HG02642 (cell line): ENCODE measurements at regions not wholly inside any gene's neighbourhood (a gene's known extent, or its start where the extent isn't known, plus 50 kb on each side); places are given as distances from the start of the nearest gene placed in this dataset.
"Not testable (repeated sequence)": the region's sequence is repeated elsewhere in the genome, so short reads cannot be mapped to it uniquely, and the experiment has no call there.

Source experiments
- ATAC-seq: cut with Tn5 transposase; IDR thresholded peaks from one replicate; pipeline ENCODE4 v1.9.1; 2021; ENCODE audit warnings: mild to moderate bottlenecking; ENCODE audit not compliant: unreplicated experiment, poor library complexity

GRCh38 chr3:13198264-13198879 lies 125.1 kb upstream of the IQSEC1 start:
- ATAC-seq = no peak

- no peak for ATAC-seq
Observed at GRCh38 chr3:13197795-13198194, 124.6 kb upstream of the IQSEC1 start.

GRCh38 chr3:13197281-13197680 lies 124.1 kb upstream of the IQSEC1 start:
- ATAC-seq = no peak

- ATAC-seq = no peak
Observed at GRCh38 chr3:13195374-13195773, 122.1 kb upstream of the IQSEC1 start.

GRCh38 chr3:13194285-13195209 lies 121.3 kb upstream of the IQSEC1 start:
- ATAC-seq = no peak

- ATAC-seq = no peak
Observed at GRCh38 chr3:13193320-13194284, 120.4 kb upstream of the IQSEC1 start.

GRCh38 chr3:13192471-13193213 lies 119.4 kb upstream of the IQSEC1 start:
- ATAC-seq = no peak

- ATAC-seq = no peak
Observed at GRCh38 chr3:13191016-13191415, 117.8 kb upstream of the IQSEC1 start.

GRCh38 chr3:13190378-13190765 lies 117.1 kb upstream of the IQSEC1 start:
- no peak for ATAC-seq

- ATAC-seq = no peak
Observed at GRCh38 chr3:13189639-13190377, 116.6 kb upstream of the IQSEC1 start.

- no peak for ATAC-seq
Observed at GRCh38 chr3:13188975-13189374, 115.7 kb upstream of the IQSEC1 start.

GRCh38 chr3:13188181-13188779 lies 115.1 kb upstream of the IQSEC1 start:
- no peak for ATAC-seq

- ATAC-seq = no peak
Observed at GRCh38 chr3:13187593-13187992, 114.4 kb upstream of the IQSEC1 start.

- no peak for ATAC-seq
Observed at GRCh38 chr3:13186435-13186815, 113.2 kb upstream of the IQSEC1 start.

- ATAC-seq = no peak
Observed at GRCh38 chr3:13185737-13186434, 112.7 kb upstream of the IQSEC1 start.

- not testable (repeated sequence) for ATAC-seq
Observed at GRCh38 chr3:13179582-13180210, 106.5 kb upstream of the IQSEC1 start.

- ATAC-seq = no peak
Observed at GRCh38 chr3:13179181-13179580, 106.0 kb upstream of the IQSEC1 start.

- ATAC-seq = no peak
Observed at GRCh38 chr3:13178107-13178506, 104.9 kb upstream of the IQSEC1 start.
